ENCODE measurements at regions not wholly inside any gene's neighbourhood (a gene's known extent, or its start where the extent isn't known, plus 50 kb on each side); places are given as distances from the start of the nearest gene placed in this dataset.

GRCh38 chr21:20010691-20011200, 987.5 kb upstream of the NCAM2 start:
- TF ChIP-seq POLR2A (IDR thresholded peaks at IDR 0.05; ENCODE audit: low read length) (no peak), GATA1 (IDR thresholded peaks at IDR 0.05; ENCODE audit: low read depth, low read length) (no peak)
